GM12878 (cell line): ENCODE measurements at regions not wholly inside any gene's neighbourhood (a gene's known extent, or its start where the extent isn't known, plus 50 kb on each side); places are given as distances from the start of the nearest gene placed in this dataset.

Source experiments
- ATAC-seq: fragments of 200-7000 bp; cut with Tn5 transposase; 3 replicates; pipeline ENCODE4 v1.9.1; 2020; ENCODE audit warnings: mild to moderate bottlenecking, moderate library complexity
- BruUV-seq: library from RNA; stranded (reverse); fragments of 400-500 nt; replicated peaks from 2 replicates; lab custom pipeline; 2021; lab: Mats Ljungman, UMichigan
- CTCF ChIA-PET: fragments of 300-600 bp; sonication (Branson Sonifier 250); formaldehyde crosslinking; extraction: SDS; loops from one replicate; lab custom pipeline; 2021; ENCODE audit warnings: inconsistent platforms; lab: Yijun Ruan, JAX
- POLR2A ChIA-PET: fragments of 350-600 bp; formaldehyde crosslinking; extraction: SDS; loops from one replicate; lab custom pipeline; 2021; ENCODE audit warnings: inconsistent platforms; lab: Charles Lee
- RAD21 ChIA-PET: fragments of 300-600 bp; sonication (Branson Sonifier 250); formaldehyde crosslinking; loops from one replicate; lab custom pipeline; 2023; ENCODE audit warnings: antibody characterized with exemption; ENCODE audit not compliant: unreplicated experiment; lab: Charles Lee
- SMC1A ChIA-PET: fragments of 300-600 bp; sonication (Branson Sonifier 250); formaldehyde crosslinking; loops from one replicate; lab custom pipeline; 2023; ENCODE audit not compliant: unreplicated experiment, uncharacterized antibody; lab: Charles Lee
- DNase-seq: peaks from one replicate; pipeline ENCODE4 v3.0.0-alpha.2; 2011; ENCODE audit warnings: low read depth, low spot score
- FAIRE-seq: peaks from 3 replicates; lab custom pipeline; 2011; peaks lifted over from hg19 to GRCh38; lab: Jason Lieb, UNC
- H2AFZ ChIP-seq: 2 replicates; pipeline ENCODE4 v1.6.0; 2011; ENCODE audit warnings: low read depth, low read length, control low read depth; ENCODE audit not compliant: control insufficient read depth
- H3K27ac ChIP-seq: 2 replicates; pipeline ENCODE4 v1.5.1; 2011; ENCODE audit warnings: control low read depth; ENCODE audit not compliant: control insufficient read depth, insufficient read depth
- H3K27me3 ChIP-seq, 2 experiments: replicated peaks in 1 of 2; 2 replicates each; pipeline versions ENCODE4 v1.6.0 to v1.6.1; 2011; ENCODE audit warnings: low read length in 1 of 2; ENCODE audit not compliant: control insufficient read depth in 2 of 2, insufficient read depth in 2 of 2
- H3K36me3 ChIP-seq, 2 experiments: 2 replicates each; pipeline ENCODE4 v1.5.1; 2011; ENCODE audit warnings: low read length in 1 of 2; ENCODE audit not compliant: control insufficient read depth in 2 of 2, insufficient read depth in 2 of 2
- H3K4me1 ChIP-seq: 2 replicates; pipeline ENCODE4 v1.6.1; 2011; ENCODE audit warnings: mild to moderate bottlenecking, low read length, moderate library complexity, mixed read lengths; ENCODE audit not compliant: control insufficient read depth, insufficient read depth
- H3K4me2 ChIP-seq: 2 replicates; pipeline ENCODE4 v1.6.0; 2011; ENCODE audit warnings: control low read depth; ENCODE audit not compliant: control insufficient read depth, insufficient read depth
- H3K4me3 ChIP-seq: fragments of 200-600 bp; sonication (generic); 2 replicates; pipeline ENCODE4 v1.5.1; 2016
- H3K79me2 ChIP-seq: 2 replicates; pipeline ENCODE4 v1.6.0; 2011; ENCODE audit warnings: low read length; ENCODE audit not compliant: control insufficient read depth, insufficient read depth
- H3K9ac ChIP-seq: 2 replicates; pipeline ENCODE4 v1.8.0; 2011; ENCODE audit warnings: low read length, control low read depth, mixed read lengths; ENCODE audit not compliant: control insufficient read depth, insufficient read depth
- H3K9me3 ChIP-seq: replicated peaks from 3 replicates; pipeline ENCODE4 v1.5.1; 2011; ENCODE audit warnings: mild to moderate bottlenecking, low read length; ENCODE audit not compliant: control insufficient read depth, insufficient read depth
- H4K20me1 ChIP-seq: 2 replicates; pipeline ENCODE4 v1.6.0; 2011; ENCODE audit not compliant: control insufficient read depth, insufficient read depth
- CHD4 ChIP-seq: fragments of 200-600 bp; sonication (generic); IDR thresholded peaks from 2 replicates; pipeline ENCODE4 v1.6.1; 2016; ENCODE audit warnings: mild to moderate bottlenecking
- CREB1 ChIP-seq: IDR thresholded peaks from 2 replicates; pipeline ENCODE4 v1.6.1; 2012; ENCODE audit warnings: low read depth, mild to moderate bottlenecking, inconsistent platforms
- ESRRA ChIP-seq: IDR thresholded peaks from 2 replicates; pipeline ENCODE4 v1.6.1; 2012; ENCODE audit warnings: mild to moderate bottlenecking, low read length, improper control_type of control experiment
- JUND ChIP-seq: IDR thresholded peaks from 2 replicates; pipeline ENCODE4 v1.6.1; 2012; ENCODE audit warnings: low read depth, mild to moderate bottlenecking, low read length, improper control_type of control experiment, moderate library complexity
- RCOR1 ChIP-seq: conservative IDR thresholded peaks from 2 replicates; pipeline ENCODE4 v1.6.1; 2012; ENCODE audit warnings: low read depth, low read length, improper control_type of control experiment
- TCF7 ChIP-seq: IDR thresholded peaks from 2 replicates; pipeline ENCODE4 v1.6.1; 2014; ENCODE audit warnings: antibody characterized with exemption, borderline replicate concordance
- WGBS: methylation state at CpG from one replicate; pipeline ENCODE4 v1.1.6; 2016; ENCODE audit warnings: low lambda C conversion rate; ENCODE audit not compliant: insufficient replicate concordance, insufficient coverage; ENCODE audit errors: missing lambda C conversion rate; 5-methylcytosine and 5-hydroxymethylcytosine counted together
- in situ Hi-C: fragments of 300-500 bp; cut with MboI; formaldehyde crosslinking; loops from 9 replicates; pipeline ENCODE4 v1.14.3; 2018; ENCODE audit warnings: mixed read lengths
- intact Hi-C: fragments of 100-400 bp; cut with micrococcal nuclease; formaldehyde crosslinking; loops from one replicate; pipeline ENCODE4 v1.14.2; 2022; ENCODE audit not compliant: unreplicated experiment
- TF ChIP-seq, protein P1 (sequence below): IDR thresholded peaks from 2 replicates; pipeline ENCODE4 v1.6.1; 2012; ENCODE audit warnings: mild to moderate bottlenecking, low read depth, low read length
- TF ChIP-seq, protein P2 (sequence below): fragments of 450-650 bp; IDR thresholded peaks from 2 replicates; pipeline ENCODE4 v1.6.1; 2017; ENCODE audit warnings: antibody characterized with exemption, mild to moderate bottlenecking, moderate library complexity
- TF ChIP-seq, protein P3 (sequence below): fragments of 450-650 bp; formaldehyde crosslinking; IDR thresholded peaks from 2 replicates; pipeline ENCODE4 v1.4.0; 2020; ENCODE audit warnings: mild to moderate bottlenecking, moderate library complexity

DNA sequence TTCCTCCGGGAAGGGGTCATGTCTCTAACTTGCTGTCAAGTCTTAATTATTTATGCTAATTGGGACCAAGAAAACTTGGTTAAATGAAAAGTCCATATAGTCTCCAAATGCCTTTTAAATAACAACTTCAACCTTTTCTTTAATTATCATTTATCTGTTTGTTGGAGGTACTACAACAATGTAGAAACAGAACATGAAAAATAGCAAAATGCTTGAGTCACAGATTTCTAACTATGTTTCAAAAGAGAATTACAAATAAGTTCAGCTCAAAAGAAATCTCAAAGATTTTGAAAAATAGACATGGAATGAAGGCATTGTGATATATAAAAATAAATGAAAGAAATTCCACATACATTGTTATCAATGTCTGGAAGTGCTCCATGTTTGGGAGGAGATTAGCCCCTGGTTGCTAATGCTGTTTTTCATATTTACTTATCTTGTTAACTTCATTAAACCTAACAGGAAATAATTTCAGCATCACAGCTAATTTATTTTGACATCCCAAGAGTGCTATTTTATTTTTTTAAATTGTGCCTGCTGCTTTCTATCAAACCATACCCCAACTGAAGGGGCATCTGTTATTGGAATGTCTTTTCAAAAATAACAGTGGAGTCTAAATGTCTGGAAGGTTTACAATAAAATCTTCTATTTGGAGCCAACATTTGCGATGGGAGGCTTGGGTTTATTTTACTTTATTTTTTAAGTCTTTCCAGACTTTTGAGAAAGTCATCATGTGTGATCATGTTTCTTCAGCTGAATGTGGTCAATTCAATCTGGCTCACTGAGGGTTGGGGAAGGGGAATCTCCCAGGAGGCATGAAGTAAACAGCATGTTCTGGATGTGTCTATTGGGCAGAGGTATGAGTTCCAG lies 53.1 kb upstream of the ANKRD55 start (continued):
- TF ChIP-seq, protein P1, sequence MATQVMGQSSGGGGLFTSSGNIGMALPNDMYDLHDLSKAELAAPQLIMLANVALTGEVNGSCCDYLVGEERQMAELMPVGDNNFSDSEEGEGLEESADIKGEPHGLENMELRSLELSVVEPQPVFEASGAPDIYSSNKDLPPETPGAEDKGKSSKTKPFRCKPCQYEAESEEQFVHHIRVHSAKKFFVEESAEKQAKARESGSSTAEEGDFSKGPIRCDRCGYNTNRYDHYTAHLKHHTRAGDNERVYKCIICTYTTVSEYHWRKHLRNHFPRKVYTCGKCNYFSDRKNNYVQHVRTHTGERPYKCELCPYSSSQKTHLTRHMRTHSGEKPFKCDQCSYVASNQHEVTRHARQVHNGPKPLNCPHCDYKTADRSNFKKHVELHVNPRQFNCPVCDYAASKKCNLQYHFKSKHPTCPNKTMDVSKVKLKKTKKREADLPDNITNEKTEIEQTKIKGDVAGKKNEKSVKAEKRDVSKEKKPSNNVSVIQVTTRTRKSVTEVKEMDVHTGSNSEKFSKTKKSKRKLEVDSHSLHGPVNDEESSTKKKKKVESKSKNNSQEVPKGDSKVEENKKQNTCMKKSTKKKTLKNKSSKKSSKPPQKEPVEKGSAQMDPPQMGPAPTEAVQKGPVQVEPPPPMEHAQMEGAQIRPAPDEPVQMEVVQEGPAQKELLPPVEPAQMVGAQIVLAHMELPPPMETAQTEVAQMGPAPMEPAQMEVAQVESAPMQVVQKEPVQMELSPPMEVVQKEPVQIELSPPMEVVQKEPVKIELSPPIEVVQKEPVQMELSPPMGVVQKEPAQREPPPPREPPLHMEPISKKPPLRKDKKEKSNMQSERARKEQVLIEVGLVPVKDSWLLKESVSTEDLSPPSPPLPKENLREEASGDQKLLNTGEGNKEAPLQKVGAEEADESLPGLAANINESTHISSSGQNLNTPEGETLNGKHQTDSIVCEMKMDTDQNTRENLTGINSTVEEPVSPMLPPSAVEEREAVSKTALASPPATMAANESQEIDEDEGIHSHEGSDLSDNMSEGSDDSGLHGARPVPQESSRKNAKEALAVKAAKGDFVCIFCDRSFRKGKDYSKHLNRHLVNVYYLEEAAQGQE = no peak
- TF ChIP-seq, protein P2, sequence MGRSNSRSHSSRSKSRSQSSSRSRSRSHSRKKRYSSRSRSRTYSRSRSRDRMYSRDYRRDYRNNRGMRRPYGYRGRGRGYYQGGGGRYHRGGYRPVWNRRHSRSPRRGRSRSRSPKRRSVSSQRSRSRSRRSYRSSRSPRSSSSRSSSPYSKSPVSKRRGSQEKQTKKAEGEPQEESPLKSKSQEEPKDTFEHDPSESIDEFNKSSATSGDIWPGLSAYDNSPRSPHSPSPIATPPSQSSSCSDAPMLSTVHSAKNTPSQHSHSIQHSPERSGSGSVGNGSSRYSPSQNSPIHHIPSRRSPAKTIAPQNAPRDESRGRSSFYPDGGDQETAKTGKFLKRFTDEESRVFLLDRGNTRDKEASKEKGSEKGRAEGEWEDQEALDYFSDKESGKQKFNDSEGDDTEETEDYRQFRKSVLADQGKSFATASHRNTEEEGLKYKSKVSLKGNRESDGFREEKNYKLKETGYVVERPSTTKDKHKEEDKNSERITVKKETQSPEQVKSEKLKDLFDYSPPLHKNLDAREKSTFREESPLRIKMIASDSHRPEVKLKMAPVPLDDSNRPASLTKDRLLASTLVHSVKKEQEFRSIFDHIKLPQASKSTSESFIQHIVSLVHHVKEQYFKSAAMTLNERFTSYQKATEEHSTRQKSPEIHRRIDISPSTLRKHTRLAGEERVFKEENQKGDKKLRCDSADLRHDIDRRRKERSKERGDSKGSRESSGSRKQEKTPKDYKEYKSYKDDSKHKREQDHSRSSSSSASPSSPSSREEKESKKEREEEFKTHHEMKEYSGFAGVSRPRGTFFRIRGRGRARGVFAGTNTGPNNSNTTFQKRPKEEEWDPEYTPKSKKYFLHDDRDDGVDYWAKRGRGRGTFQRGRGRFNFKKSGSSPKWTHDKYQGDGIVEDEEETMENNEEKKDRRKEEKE = no peak

DNA sequence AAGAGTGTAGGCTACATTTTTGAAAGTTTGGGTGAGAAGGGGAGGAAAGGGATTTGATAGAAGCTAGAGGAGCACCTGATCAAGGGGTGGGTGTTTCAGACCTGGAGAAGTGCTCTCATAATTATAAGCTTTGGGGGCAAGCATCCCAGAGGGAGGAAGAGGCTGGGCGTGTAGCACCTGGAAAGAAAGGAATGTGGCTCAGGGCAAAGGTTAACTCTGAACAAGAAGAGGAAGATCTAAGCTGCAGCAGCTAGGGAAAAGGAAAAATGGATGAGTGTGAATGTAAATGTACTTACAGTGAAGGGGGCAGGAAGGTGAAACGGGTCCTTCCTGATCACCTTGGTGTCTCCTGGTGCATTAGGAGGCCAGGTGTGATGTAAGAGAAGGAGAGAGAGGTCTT lies 49.8 kb upstream of the ANKRD55 start:
- intact Hi-C loops (no loop called here), in situ Hi-C loops (no loop called here)
- H3K4me2 ChIP-seq = no peak overlapping the region
- no peak for DNase-seq
- H3K27me3 ChIP-seq = 0 out of 4 replicates have a peak, but pooled peaks cover 0 to 2% of the 10 kb centered on the region in 2 experiments
- H3K9ac ChIP-seq = no peak overlapping the region
- WGBS = 0% methylated on average over 2 of the region's 2 CpGs
- no peaks in the 10 kb centered on the region for H3K4me1 ChIP-seq
- RAD21 ChIA-PET = interaction anchor here (1.4 kb wide), 1 partner anchor 13 kb away, joined by 6 read pairs; no protein-coding TSS in a partner anchor
- H3K4me3 ChIP-seq = no peak overlapping the region
- no peaks in the 10 kb centered on the region for H3K36me3 ChIP-seq
- SMC1A ChIA-PET = interaction anchor here (0.6 to 1.4 kb wide), 4 partner anchors 9 to 129 kb away, joined by 3 to 7 read pairs (median 4); no protein-coding TSS in a partner anchor
- H3K27ac ChIP-seq = no peak overlapping the region
- CTCF ChIA-PET = interaction anchor here (0.8 to 1.6 kb wide), 2 partner anchors 12 to 30 kb away, joined by 3 to 6 read pairs; no protein-coding TSS in a partner anchor
- BruUV-seq = no TSS peak
- POLR2A ChIA-PET = interaction anchor here (0.5 kb wide), 1 partner anchor 842 kb away, joined by 3 read pairs; no protein-coding TSS in a partner anchor
- H3K9me3 ChIP-seq = no peaks in the 10 kb centered on the region; the same call in 1 of the 3 replicates
- no peaks in the 10 kb centered on the region for H4K20me1 ChIP-seq
- no peak overlapping the region for H2AFZ ChIP-seq
- no peaks in the 10 kb centered on the region for H3K79me2 ChIP-seq
- TF ChIP-seq CHD4 (no peak), JUND (no peak), TCF7 (no peak), ESRRA (no peak), RCOR1 (no peak), CREB1 (no peak)
- TF ChIP-seq, protein P3, sequence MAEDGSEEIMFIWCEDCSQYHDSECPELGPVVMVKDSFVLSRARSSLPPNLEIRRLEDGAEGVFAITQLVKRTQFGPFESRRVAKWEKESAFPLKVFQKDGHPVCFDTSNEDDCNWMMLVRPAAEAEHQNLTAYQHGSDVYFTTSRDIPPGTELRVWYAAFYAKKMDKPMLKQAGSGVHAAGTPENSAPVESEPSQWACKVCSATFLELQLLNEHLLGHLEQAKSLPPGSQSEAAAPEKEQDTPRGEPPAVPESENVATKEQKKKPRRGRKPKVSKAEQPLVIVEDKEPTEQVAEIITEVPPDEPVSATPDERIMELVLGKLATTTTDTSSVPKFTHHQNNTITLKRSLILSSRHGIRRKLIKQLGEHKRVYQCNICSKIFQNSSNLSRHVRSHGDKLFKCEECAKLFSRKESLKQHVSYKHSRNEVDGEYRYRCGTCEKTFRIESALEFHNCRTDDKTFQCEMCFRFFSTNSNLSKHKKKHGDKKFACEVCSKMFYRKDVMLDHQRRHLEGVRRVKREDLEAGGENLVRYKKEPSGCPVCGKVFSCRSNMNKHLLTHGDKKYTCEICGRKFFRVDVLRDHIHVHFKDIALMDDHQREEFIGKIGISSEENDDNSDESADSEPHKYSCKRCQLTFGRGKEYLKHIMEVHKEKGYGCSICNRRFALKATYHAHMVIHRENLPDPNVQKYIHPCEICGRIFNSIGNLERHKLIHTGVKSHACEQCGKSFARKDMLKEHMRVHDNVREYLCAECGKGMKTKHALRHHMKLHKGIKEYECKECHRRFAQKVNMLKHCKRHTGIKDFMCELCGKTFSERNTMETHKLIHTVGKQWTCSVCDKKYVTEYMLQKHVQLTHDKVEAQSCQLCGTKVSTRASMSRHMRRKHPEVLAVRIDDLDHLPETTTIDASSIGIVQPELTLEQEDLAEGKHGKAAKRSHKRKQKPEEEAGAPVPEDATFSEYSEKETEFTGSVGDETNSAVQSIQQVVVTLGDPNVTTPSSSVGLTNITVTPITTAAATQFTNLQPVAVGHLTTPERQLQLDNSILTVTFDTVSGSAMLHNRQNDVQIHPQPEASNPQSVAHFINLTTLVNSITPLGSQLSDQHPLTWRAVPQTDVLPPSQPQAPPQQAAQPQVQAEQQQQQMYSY (CRISPR knock-in tag) = no peak
- FAIRE-seq = no peak
- no peak for ATAC-seq
